ENCODE measurements at regions not wholly inside any gene's neighbourhood (a gene's known extent, or its start where the extent isn't known, plus 50 kb on each side); places are given as distances from the start of the nearest gene placed in this dataset.

DNA sequence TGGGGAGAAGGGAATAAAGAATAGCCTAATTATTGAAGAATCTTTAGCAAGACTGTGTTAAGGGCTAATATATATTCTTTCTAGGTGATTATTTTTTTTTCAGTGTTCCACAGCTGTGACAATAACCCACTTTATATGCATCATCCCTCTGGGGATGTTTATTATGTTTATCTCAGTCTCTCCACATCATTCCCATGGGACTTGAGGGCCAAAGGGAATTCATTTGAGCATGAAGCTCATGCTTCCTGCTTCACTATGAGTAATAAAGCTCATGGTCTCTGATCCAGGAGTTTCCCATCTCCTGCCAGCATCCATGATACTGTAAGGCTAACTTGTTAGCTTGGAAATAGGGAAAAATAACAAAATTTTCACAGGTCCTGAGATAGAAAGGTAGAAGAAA, 1888.4 kb downstream of the LRRC4C start:
- TF ChIP-seq, protein P1, sequence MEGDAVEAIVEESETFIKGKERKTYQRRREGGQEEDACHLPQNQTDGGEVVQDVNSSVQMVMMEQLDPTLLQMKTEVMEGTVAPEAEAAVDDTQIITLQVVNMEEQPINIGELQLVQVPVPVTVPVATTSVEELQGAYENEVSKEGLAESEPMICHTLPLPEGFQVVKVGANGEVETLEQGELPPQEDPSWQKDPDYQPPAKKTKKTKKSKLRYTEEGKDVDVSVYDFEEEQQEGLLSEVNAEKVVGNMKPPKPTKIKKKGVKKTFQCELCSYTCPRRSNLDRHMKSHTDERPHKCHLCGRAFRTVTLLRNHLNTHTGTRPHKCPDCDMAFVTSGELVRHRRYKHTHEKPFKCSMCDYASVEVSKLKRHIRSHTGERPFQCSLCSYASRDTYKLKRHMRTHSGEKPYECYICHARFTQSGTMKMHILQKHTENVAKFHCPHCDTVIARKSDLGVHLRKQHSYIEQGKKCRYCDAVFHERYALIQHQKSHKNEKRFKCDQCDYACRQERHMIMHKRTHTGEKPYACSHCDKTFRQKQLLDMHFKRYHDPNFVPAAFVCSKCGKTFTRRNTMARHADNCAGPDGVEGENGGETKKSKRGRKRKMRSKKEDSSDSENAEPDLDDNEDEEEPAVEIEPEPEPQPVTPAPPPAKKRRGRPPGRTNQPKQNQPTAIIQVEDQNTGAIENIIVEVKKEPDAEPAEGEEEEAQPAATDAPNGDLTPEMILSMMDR (IDR thresholded peaks at IDR 0.05; ENCODE audit: low read depth, low read length), result no peak
- no peak for TF ChIP-seq EZH2phosphoT487 (IDR thresholded peaks at IDR 0.05; ENCODE audit: low read depth)
